ENCODE measurements at regions not wholly inside any gene's neighbourhood (a gene's known extent, or its start where the extent isn't known, plus 50 kb on each side); places are given as distances from the start of the nearest gene placed in this dataset.
"Not testable (repeated sequence)": the region's sequence is repeated elsewhere in the genome, so short reads cannot be mapped to it uniquely, and the experiment has no call there.

- Histone ChIP-seq H3K9ac (ENCODE audit: low read length) (no peak overlapping the region), H3K9me2 (ENCODE audit: low read depth, low read length) (no peaks in the 10 kb centered on the region), H3K36me3 (ENCODE audit: insufficient read depth, low read length) (no peaks in the 10 kb centered on the region), H2AFZ (ENCODE audit: low read length) (no peak overlapping the region), H3K4me2 (ENCODE audit: low read length) (no peak overlapping the region), H3K79me2 (ENCODE audit: insufficient read depth, low read length) (no peaks in the 10 kb centered on the region), H3K9me3 (ENCODE audit: low read length) (no peaks in the 10 kb centered on the region), H3F3A (ENCODE audit: insufficient read depth, low read length) (no peaks in the 10 kb centered on the region), H3K27me3 (ENCODE audit: insufficient read depth, low read length) (no peaks in the 10 kb centered on the region), H3K4me1 (ENCODE audit: insufficient read depth, low read length, severe bottlenecking) (no peaks in the 10 kb centered on the region), H3K4me3 (ENCODE audit: low read depth, low read length, poor library complexity, severe bottlenecking) (no peak overlapping the region), H4K20me1 (ENCODE audit: insufficient read depth, low read length) (no peaks in the 10 kb centered on the region), H3K27ac (ENCODE audit: low read depth, low read length, poor library complexity, severe bottlenecking) (no peak overlapping the region)
- TF ChIP-seq, protein P1, sequence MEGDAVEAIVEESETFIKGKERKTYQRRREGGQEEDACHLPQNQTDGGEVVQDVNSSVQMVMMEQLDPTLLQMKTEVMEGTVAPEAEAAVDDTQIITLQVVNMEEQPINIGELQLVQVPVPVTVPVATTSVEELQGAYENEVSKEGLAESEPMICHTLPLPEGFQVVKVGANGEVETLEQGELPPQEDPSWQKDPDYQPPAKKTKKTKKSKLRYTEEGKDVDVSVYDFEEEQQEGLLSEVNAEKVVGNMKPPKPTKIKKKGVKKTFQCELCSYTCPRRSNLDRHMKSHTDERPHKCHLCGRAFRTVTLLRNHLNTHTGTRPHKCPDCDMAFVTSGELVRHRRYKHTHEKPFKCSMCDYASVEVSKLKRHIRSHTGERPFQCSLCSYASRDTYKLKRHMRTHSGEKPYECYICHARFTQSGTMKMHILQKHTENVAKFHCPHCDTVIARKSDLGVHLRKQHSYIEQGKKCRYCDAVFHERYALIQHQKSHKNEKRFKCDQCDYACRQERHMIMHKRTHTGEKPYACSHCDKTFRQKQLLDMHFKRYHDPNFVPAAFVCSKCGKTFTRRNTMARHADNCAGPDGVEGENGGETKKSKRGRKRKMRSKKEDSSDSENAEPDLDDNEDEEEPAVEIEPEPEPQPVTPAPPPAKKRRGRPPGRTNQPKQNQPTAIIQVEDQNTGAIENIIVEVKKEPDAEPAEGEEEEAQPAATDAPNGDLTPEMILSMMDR (IDR thresholded peaks at IDR 0.05; ENCODE audit: low read length) = no peak
- no peak for TF ChIP-seq EZH2 (IDR thresholded peaks at IDR 0.05; ENCODE audit: borderline replicate concordance, low read length)
Measured at GRCh38 chr11:82404981-82405380, 328.7 kb downstream of the FAM181B start.

GRCh38 chr11:82403640-82404305 is 329.9 kb downstream of the FAM181B start:
- no peaks in the 10 kb centered on the region for H3K9me3 ChIP-seq (ENCODE audit: low read length)
- H3K4me3 ChIP-seq (ENCODE audit: low read depth, low read length, poor library complexity, severe bottlenecking) = no peak overlapping the region
- no peaks in the 10 kb centered on the region for H3K4me1 ChIP-seq (ENCODE audit: insufficient read depth, low read length, severe bottlenecking)
- H3K79me2 ChIP-seq (ENCODE audit: insufficient read depth, low read length) = no peaks in the 10 kb centered on the region
- no peaks in the 10 kb centered on the region for H3K27me3 ChIP-seq (ENCODE audit: insufficient read depth, low read length)
- H3K9ac ChIP-seq (ENCODE audit: low read length) = no peak overlapping the region
- no peak overlapping the region for H3K27ac ChIP-seq (ENCODE audit: low read depth, low read length, poor library complexity, severe bottlenecking)
- H3K9me2 ChIP-seq (ENCODE audit: low read depth, low read length) = no peaks in the 10 kb centered on the region
- H3F3A ChIP-seq (ENCODE audit: insufficient read depth, low read length) = no peaks in the 10 kb centered on the region
- no peak for TF ChIP-seq EZH2 (IDR thresholded peaks at IDR 0.05; ENCODE audit: borderline replicate concordance, low read length)
- TF ChIP-seq, protein P1 (IDR thresholded peaks at IDR 0.05; ENCODE audit: low read length) = no peak
- no peak overlapping the region for H2AFZ ChIP-seq (ENCODE audit: low read length)
- H3K4me2 ChIP-seq (ENCODE audit: low read length) = no peak overlapping the region
- no peaks in the 10 kb centered on the region for H3K36me3 ChIP-seq (ENCODE audit: insufficient read depth, low read length)
- no peaks in the 10 kb centered on the region for H4K20me1 ChIP-seq (ENCODE audit: insufficient read depth, low read length)

- Histone ChIP-seq H3K36me3 (ENCODE audit: insufficient read depth, low read length) (no peaks in the 10 kb centered on the region), H3K9me3 (ENCODE audit: low read length) (no peaks in the 10 kb centered on the region), H2AFZ (ENCODE audit: low read length) (no peak overlapping the region), H3K4me1 (ENCODE audit: insufficient read depth, low read length, severe bottlenecking) (no peaks in the 10 kb centered on the region), H3F3A (ENCODE audit: insufficient read depth, low read length) (no peaks in the 10 kb centered on the region), H3K9me2 (ENCODE audit: low read depth, low read length) (no peaks in the 10 kb centered on the region), H4K20me1 (ENCODE audit: insufficient read depth, low read length) (no peaks in the 10 kb centered on the region), H3K27me3 (ENCODE audit: insufficient read depth, low read length) (no peaks in the 10 kb centered on the region), H3K79me2 (ENCODE audit: insufficient read depth, low read length) (no peaks in the 10 kb centered on the region), H3K4me2 (ENCODE audit: low read length) (no peak overlapping the region), H3K9ac (ENCODE audit: low read length) (no peak overlapping the region), H3K27ac (ENCODE audit: low read depth, low read length, poor library complexity, severe bottlenecking) (no peak overlapping the region), H3K4me3 (ENCODE audit: low read depth, low read length, poor library complexity, severe bottlenecking) (no peak overlapping the region)
- no peak for TF ChIP-seq EZH2 (IDR thresholded peaks at IDR 0.05; ENCODE audit: borderline replicate concordance, low read length)
- TF ChIP-seq, protein P1 (IDR thresholded peaks at IDR 0.05; ENCODE audit: low read length) = no peak
Measured at GRCh38 chr11:82398300-82398815, 335.3 kb downstream of the FAM181B start.

DNA sequence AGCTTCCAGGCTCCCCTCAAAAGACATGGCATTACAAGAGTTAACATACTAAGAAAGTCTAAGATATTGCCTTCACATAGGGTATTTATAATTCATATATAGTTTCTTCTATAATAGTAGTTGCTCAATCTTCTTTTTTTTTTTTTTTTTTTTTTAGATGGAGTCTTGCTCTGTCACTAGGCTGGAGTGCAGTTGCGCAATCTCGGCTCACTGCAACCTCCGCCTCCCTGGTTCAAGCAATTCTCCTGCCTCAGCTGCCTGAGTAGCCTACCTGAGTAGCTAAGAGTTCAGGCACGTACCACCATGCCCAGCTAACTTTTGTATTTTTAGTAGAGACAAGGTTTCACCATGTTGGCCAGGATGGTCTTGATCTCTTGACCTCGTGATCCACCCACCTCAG is 337.0 kb downstream of the FAM181B start:
- not testable (repeated sequence) for H3K9me2 ChIP-seq (ENCODE audit: low read depth, low read length); H3K36me3 ChIP-seq (ENCODE audit: insufficient read depth, low read length); H3K27ac ChIP-seq (ENCODE audit: low read depth, low read length, poor library complexity, severe bottlenecking); H3F3A ChIP-seq (ENCODE audit: insufficient read depth, low read length); H3K4me3 ChIP-seq (ENCODE audit: low read depth, low read length, poor library complexity, severe bottlenecking); H2AFZ ChIP-seq (ENCODE audit: low read length); H3K4me1 ChIP-seq (ENCODE audit: insufficient read depth, low read length, severe bottlenecking); H4K20me1 ChIP-seq (ENCODE audit: insufficient read depth, low read length); H3K79me2 ChIP-seq (ENCODE audit: insufficient read depth, low read length); H3K9me3 ChIP-seq (ENCODE audit: low read length); H3K4me2 ChIP-seq (ENCODE audit: low read length); H3K9ac ChIP-seq (ENCODE audit: low read length); H3K27me3 ChIP-seq (ENCODE audit: insufficient read depth, low read length)

Measured in OCI-LY1 (cell line).